ENCODE measurements at regions not wholly inside any gene's neighbourhood (a gene's known extent, or its start where the extent isn't known, plus 50 kb on each side); places are given as distances from the start of the nearest gene placed in this dataset.

DNA sequence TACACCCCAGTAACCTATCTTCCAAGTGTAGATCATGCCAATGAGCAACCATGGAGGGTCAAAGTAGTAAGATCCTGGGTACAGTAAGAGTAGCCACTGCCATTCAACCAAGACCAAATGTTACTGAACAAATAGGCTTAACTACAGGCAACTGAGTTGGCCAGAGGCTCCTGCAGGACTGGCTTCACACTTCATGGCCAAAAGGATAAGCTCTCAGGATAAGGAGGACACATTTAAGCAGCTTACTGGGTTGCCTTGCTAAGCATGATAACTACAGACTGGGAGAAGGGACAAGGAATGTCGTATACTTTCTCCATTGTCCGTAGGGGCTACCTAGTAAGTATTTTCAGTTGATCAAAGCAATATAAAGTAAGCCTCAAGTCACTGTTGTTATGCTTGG lies 174.7 kb downstream of the INO80D start:
- no peak for TF ChIP-seq POLR2A (IDR thresholded peaks at IDR 0.05; ENCODE audit: low read length)
- TF ChIP-seq GATA1 (IDR thresholded peaks at IDR 0.05; ENCODE audit: low read depth, low read length) = no peak

All from erythroblast (primary cell).